IPS-18c (cell line): ENCODE measurements at regions not wholly inside any gene's neighbourhood (a gene's known extent, or its start where the extent isn't known, plus 50 kb on each side); places are given as distances from the start of the nearest gene placed in this dataset.
"Not testable (repeated sequence)": the region's sequence is repeated elsewhere in the genome, so short reads cannot be mapped to it uniquely, and the experiment has no call there.

Source experiments
- H3K4me3 ChIP-seq: 2 replicates; pipeline ENCODE4 v1.7.0; 2013; ENCODE audit warnings: low read depth, mild to moderate bottlenecking, low read length, moderate library complexity; ENCODE audit not compliant: insufficient read depth
- H3K9me3 ChIP-seq: one replicate; pipeline ENCODE4 v1.6.1; 2013; ENCODE audit warnings: mild to moderate bottlenecking, low read length, moderate library complexity; ENCODE audit not compliant: control insufficient read depth, insufficient read depth

DNA sequence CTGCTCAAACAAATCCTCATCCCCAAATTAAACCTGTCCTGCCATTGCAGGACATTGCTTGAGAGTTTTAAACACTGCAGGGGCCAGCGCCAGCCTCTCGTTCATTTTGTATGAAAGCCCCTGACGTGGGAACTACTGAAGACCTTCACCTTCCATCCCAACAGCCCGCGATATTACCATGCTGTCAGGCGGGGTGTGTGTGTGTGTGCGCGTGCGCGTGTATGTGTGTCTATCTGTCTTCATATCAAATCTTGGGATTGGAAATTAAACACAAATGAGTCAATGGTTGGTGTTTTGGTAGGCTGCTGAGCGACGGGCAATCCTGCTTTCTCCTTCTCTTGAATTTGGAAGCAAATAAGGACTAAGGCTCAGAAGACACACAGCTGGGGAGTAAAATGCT, 776.9 kb downstream of the TBC1D22A start:
- H3K4me3 ChIP-seq: 0 out of 2 replicates have a peak overlapping the region, but pooled peaks have one; percentile 28
- H3K9me3 ChIP-seq: peaks cover 34% of the 10 kb centered on the region

DNA sequence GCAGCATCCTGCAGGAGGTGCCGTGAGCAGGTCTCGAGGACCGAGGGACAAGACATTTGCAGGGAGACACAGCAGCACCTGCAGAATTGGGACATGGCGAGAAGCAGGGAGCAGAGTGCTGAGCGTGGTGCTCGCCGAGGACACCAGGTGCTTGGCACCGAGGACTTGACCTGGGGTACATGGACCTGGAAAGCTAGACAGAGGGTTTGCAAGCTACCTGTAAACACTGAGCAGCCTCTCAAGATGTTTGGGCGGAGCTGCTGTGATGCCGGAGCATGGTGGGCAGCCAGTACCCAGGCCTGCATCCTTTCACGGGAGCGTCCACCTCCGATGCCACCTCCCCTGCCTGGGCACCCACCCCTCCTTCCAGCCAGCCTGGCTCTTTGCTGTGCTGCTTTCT, 773.2 kb downstream of the TBC1D22A start:
- no peak overlapping the region for H3K4me3 ChIP-seq

DNA sequence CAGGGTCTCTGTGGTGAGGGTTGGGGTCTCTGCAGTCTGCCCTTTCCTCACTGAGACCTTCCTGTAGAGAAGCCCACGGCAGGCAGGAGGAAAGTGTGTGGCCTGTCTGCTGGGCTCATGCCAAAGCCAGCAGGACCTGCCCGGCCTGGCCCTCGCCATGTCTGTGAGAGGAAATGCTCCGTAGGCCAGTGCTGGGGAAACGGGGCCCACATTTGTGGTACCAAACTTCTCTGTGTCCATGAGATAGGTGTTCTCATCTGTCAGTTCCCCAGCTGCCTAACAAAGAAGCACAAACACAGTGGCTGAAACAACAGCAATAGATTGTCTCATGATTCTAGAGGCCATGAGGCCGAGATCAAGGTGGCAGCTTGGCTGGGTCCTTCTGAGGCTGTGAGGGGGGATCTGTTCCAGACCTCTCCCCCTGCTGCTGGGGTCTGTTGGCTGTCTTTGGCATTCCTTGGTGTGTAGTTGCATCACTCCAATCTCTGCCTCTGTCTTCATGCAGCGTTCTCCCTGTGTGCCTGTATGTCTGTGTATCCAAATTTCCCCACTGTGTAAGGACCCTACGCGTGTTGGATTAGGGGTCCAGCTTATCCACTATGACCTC, 772.5 kb downstream of the TBC1D22A start:
- peaks cover 35% of the 10 kb centered on the region for H3K9me3 ChIP-seq

More for the DNA sequence above, 773.2 kb downstream of the TBC1D22A start:
- H3K9me3 ChIP-seq: peaks cover 38% of the 10 kb centered on the region

DNA sequence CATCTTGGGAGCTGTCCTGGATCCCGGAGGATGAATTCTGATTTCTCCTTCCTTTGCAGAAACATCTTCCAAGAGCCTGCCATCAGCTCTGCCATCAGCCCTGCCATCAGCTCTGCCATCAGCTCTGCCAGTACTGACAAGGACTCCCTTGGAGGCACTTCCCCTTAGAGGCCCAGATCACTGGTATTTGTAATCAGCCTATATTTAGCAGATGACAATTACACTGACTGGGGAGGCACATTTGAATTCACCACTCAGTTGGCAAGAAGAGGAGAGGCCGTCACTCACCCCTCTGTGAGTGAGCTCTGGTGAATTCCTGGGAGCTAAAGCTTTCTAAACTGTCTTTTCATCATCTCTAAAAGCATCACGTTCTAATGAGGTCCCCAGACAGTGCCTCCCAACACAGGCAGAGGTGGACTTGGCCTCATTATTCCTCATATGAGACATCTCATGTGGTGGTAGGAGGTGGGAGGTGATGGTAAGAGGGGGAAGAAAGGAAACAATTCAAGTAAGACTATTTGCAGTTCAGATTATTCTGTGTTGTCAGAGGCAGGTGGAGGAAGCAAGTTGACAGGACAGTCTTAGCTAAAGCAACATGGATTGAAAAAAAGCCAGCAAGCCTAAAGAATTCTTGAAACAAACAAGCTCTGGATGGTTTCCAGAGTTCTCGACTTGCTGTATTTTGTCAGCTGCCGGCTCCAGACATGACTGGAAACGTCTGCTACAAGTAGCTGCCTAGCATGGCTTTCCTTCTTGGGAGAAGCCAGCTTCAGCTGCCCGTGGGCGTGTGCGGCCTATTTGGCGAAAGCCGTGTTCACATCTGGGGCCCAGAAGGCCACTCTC, 771.7 kb downstream of the TBC1D22A start:
- H3K9me3 ChIP-seq: peaks cover 30% of the 10 kb centered on the region

More for the DNA sequence above, 772.5 kb downstream of the TBC1D22A start:
- no peak overlapping the region for H3K4me3 ChIP-seq

DNA sequence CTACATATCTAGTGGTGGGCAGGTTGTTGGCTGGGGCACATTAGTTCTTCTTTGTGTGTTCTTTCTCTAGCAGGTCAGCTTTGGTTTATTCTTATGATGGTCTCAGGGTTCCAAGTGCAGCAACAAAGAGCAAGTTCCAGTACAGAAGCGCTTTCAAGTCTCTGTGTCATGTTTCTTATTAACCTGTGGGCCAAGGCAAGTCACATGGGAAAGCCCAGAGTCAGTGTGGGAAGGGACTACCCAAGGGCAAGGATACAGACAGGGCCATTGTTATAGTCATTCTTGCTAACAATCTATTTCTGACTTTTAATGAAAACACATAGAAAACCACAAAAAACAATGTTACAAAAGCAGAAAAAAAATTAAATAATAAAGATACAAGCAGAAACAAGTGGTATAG, 754.6 kb downstream of the TBC1D22A start:
- Histone ChIP-seq H3K9me3 (peaks cover 21% of the 10 kb centered on the region), H3K4me3 (no peak overlapping the region)

More for the DNA sequence above, 771.7 kb downstream of the TBC1D22A start:
- no peak overlapping the region for H3K4me3 ChIP-seq

DNA sequence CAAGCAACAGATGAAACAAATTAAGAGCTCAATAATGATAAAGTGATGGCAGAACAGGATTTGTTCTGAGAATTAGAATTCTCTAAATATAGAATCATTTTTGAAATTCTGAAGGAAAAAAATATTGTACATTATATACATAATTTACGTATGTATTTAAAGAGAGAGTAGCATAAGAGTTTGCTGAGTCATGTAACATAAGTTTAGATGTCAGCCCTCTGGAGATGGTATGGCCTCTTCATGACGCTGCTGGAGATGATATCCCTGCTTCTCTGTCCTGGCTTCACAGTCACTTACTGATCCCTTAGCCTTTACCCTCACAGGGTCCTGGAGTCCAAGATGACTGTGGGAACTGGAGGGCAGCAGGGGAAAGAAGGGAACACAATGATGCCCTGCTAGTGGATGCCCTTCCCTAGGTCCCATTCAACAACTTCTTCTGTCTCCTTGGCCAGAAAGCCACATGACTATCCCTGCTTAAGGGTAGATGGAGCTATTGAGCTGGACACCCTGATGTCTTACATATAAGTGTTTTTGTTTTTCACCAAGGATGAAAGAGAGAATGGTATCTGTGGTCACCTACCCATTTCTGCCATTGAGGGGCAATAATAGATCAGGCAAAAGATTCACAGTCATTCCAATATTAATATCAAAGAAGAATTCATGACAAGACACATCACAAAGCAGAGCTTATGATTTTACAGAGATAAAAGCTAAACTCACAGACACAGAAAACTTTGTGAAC, 753.1 kb downstream of the TBC1D22A start:
- Histone ChIP-seq H3K9me3 (peaks cover 21% of the 10 kb centered on the region), H3K4me3 (no peak overlapping the region)

DNA sequence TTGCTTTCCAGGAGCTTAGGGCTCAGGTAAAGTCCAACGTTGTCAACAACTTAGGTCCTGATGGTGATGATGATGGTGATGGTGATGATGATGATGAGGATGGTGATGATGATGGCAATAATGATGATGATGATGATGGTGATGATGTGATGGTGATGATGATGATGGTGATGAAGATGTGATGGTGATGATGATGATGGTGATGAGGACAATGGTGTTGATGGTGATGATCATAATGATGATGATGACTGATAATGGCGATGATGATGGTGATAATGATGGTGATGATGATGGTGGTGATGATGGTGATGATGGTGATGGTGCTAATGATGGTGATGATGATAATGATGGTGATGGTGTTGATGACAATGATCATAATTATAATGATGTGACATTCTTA, 750.2 kb downstream of the TBC1D22A start:
- no peak overlapping the region for H3K4me3 ChIP-seq
- peaks cover 31% of the 10 kb centered on the region for H3K9me3 ChIP-seq

DNA sequence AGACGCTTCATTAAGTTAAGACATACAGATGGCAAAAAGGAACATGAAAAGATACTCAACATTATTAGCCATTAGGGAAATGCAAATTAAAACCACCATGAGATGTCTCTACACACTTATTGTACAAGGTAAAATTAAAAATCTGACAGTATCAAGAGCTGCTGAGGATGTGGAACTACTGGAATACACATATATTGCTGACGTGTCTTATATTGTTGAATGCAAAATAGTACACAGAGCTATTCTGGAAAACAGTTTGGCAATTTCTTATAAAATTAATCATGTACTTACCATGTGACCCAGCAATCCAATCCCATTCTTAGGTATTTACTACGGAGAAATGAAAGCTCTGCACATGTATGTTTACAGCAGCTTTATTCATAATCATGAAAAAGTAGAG, 742.5 kb downstream of the TBC1D22A start:
- no peak overlapping the region for H3K4me3 ChIP-seq

DNA sequence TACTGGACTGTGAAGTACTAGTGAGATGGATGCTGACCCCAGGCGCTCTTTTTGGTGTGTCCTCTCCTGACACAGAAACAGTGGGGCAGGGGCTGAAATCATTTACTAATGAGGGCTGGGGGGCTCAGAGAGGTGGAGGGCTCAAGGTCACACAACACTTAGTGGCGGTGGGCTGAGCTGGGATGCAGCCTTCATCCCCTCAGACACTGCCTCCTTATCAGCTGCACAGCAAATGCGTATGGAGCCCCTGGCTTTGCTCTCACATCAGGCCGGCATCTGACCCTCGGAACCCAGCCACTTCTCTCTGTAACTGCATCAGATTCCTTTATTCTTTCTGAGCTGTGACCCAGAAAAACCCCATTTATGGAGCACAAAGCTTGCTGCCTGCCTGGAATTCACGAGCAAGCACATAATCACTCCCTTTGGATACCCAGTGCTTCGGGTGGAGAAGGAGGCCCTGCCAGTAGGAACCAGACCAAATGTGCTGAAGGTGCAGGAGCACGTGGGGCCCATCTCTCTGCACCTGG, 736.6 kb downstream of the TBC1D22A start:
- Histone ChIP-seq H3K9me3 (peaks cover 27% of the 10 kb centered on the region), H3K4me3 (no peak overlapping the region)

More for the DNA sequence above, 742.5 kb downstream of the TBC1D22A start:
- peaks cover 12% of the 10 kb centered on the region for H3K9me3 ChIP-seq

DNA sequence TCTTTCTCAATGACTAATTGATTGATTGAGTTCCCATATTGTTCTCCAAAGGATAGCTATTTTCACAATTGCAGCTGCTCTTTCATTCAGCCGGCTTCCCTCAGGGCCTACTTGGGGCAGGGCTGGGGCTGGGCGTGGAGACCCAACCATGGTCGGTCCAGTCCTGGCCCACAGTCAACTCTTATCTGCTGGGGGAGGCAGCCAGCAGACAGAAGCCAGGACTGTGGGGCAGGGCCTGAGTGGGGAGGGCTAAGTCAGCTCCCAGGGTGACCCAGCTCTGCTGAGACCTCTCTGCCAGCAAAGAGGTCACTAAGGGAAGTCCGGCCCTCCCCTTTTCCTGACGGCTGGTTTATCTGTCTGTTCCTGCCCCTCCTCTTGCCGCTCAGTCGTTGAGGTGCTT, 735.2 kb downstream of the TBC1D22A start:
- H3K4me3 ChIP-seq: no peak overlapping the region
- H3K9me3 ChIP-seq: peaks cover 33% of the 10 kb centered on the region

DNA sequence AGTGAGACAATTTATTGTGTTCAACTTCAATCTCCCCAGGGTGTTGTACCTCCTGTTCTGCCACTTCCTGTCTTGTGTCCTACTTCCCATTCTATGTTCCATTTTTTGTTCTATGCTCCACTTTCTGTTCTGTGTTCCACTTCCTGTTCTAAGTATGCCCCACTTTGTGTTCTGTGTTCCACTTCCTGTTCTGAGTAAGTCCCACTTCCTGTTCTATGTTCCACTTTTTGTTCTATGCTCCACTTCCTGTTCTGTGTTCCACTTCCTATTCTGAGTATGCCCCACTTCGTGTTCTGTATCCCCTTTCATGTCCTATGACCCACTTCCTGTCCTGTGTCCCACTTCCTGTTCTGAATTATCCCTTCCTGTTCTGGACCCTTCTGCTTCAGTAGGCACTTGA, 732.7 kb downstream of the TBC1D22A start:
- Histone ChIP-seq H3K9me3 (peaks cover 33% of the 10 kb centered on the region), H3K4me3 (peak overlapping the region; percentile 15; the same call in 1 of the 2 replicates)

DNA sequence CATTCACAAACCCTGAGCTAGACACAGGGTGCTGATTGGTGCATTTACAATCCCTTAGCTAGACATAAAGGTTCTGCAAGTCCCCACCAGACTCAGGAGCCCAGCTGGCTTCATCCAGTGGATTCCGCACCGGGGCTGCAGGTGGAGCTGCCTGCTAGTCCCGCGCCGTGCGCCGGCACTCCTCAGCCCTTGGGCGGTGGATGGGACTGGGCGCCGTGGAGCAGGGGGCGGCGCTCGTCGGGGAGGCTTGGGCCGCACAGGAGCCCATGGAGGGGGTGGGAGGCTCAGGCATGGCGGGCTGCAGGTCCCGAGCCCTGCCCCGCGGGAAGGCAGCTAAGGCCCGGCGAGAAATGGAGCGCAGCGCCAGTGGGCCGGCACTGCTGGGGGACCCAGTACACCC, 725.7 kb downstream of the TBC1D22A start:
- not testable (repeated sequence) for H3K4me3 ChIP-seq

DNA sequence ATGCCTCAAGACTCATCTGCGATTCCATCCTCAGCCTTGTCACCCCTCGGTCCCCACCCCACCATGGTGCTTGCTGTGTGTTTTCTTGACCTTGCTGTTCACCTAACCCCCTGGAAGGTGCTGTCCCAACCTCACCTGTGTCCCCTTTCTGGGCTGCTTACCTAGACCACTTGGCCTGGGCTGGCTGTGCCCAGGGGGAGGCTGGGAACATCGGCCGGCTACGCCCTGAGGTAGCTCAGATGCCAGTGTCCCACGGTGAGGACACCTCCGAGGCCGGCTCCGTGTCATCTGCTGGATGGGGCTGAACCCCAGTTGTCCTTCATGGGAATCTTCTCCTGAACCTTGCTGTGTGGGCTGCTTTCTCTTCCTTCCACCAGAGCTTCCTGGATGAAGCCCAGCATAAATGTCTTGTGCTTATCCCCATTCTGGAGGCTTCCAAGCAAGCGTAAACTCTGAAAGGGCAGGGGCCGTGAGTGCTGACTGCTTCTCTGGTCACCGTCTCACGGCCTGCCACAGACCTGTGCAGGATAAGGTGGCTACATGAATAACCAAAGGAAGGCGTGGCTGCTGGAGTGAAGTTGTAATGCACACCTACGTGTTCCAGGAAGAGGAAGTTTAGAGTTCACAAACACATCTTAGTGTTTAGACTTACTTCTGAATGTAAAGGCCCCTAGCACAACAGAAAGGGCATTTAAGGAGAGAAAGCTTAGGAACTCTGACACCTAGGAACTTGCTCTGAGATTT, 724.3 kb downstream of the TBC1D22A start:
- Histone ChIP-seq H3K9me3 (peaks cover 22% of the 10 kb centered on the region), H3K4me3 (no peak overlapping the region)

More for the DNA sequence above, 725.7 kb downstream of the TBC1D22A start:
- peaks cover 24% of the 10 kb centered on the region for H3K9me3 ChIP-seq

DNA sequence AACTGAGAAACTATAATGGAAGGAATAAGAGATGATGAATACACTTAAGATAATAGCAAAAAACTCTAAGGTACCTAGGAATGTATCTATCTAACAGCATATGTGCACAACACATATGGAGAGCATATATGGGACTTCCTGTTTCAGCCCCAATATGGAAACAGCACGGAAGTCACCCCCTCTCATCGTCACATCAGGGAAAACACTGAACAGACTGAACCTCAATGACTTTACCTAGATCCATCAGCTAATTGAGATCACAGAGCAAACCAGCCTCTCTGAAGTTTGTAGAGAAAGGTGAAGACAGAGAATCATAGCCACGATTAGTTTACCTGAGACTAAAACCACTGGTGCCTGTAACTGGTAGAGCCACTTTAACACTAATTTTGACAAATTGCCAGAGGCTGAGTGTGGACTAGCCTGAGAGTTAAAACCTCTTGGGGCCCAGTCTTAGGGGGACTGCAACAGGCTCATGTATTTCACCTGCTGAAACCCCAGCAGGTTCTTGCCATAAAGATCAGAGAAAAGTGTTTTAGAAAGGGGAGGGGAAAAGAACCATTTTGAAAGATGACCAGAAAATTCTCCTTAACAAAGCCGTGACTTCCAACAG, 722.6 kb downstream of the TBC1D22A start:
- Histone ChIP-seq H3K9me3 (peaks cover 22% of the 10 kb centered on the region), H3K4me3 (no peak overlapping the region)

DNA sequence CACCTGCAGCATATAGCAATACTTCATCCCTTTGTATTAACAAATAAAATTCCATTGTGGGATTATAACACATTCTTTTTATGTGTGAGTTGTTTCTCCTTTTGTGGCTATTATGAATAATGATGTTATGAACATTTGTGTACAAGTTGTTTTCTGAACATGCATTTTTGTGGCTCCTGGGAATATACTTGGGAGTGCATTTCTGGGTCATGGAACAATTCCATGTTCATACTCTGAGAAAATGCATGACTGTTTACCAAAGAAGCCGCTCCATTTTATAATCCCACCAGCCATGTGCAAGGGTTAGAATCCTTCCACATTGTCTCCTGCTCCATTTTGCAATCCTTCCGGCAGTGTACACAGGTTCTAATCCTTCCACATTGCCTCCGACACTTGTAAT, 713.8 kb downstream of the TBC1D22A start:
- Histone ChIP-seq H3K9me3 (peaks cover 8% of the 10 kb centered on the region), H3K4me3 (no peak overlapping the region)

DNA sequence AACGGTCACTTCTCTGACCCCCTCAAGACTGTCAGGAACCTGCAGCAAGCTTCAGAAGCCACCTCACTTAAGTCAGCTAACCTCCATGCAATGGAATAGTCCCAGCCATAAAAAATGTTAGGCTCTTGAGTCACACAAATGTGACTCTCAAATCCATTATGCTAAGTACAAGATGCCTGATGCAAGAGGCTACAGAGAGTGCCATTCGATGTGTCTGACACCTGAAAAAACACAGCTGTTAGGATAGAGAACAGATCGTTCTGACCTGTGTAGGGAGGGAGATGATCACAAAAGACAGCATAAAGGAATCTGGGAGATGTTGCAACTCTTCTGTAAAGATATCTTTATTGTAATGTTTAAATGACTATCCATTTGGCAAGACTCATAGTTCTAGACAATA, 712.4 kb downstream of the TBC1D22A start:
- Histone ChIP-seq H3K9me3 (peaks cover 8% of the 10 kb centered on the region), H3K4me3 (no peak overlapping the region)
